Stomach (tissue), 8 donors: ENCODE measurements at regions not wholly inside any gene's neighbourhood (a gene's known extent, or its start where the extent isn't known, plus 50 kb on each side); places are given as distances from the start of the nearest gene placed in this dataset.

Experiments used
- DNase-seq, 2 donors: peaks; one replicate each; pipeline versions ENCODE4 v3.0.0 to v3.0.0-alpha.2; 2013 to 2019
- H3K27ac ChIP-seq, 5 donors: fragments of 200-600 bp in 4 of 5; sonication (generic) in 4 of 5; one replicate each; pipeline ENCODE4 v1.5.1; 2013 to 2019; ENCODE audit warnings: mild to moderate bottlenecking in 1 of 5, moderate library complexity in 1 of 5
- H3K27me3 ChIP-seq, 3 donors: fragments of 200-600 bp; sonication (generic); one replicate each; pipeline ENCODE4 v1.5.1; 2017 to 2019; ENCODE audit warnings: mixed run types in 1 of 3
- H3K36me3 ChIP-seq, 4 donors: fragments of 200-600 bp; sonication (generic); 1 replicate in 3 of 4; 2 replicates in 1 of 4; pipeline ENCODE4 v1.5.1; 2016 to 2019
- H3K4me1 ChIP-seq, 4 donors: fragments of 200-600 bp; sonication (generic); one replicate each; pipeline ENCODE4 v1.5.1; 2016 to 2019
- H3K4me3 ChIP-seq, 4 donors: fragments of 200-600 bp; sonication (generic) in 3 of 4; one replicate each; pipeline ENCODE4 v1.5.1; 2016 to 2019; ENCODE audit warnings: mild to moderate bottlenecking in 1 of 4
- H3K9me3 ChIP-seq, 4 donors: fragments of 200-600 bp; sonication (generic); one replicate each; pipeline ENCODE4 v1.5.1; 2016 to 2019
- EP300 ChIP-seq: sonication (generic); formaldehyde crosslinking; IDR thresholded peaks from one replicate; pipeline ENCODE4 v1.6.1; 2017; ENCODE audit warnings: antibody characterized with exemption
- POLR2A ChIP-seq, 4 donors: fragments of 450-650 bp; IDR thresholded peaks; one replicate each; pipeline ENCODE4 v1.6.1; 2016; ENCODE audit warnings: antibody characterized with exemption in 4 of 4, control low read depth in 2 of 4, mild to moderate bottlenecking in 1 of 4, moderate library complexity in 1 of 4
- POLR2AphosphoS5 ChIP-seq, 3 donors: sonication (generic); formaldehyde crosslinking; IDR thresholded peaks; one replicate each; pipeline ENCODE4 v1.6.1; 2016; ENCODE audit warnings: antibody characterized with exemption in 3 of 3
- WGBS, 5 donors: extraction: QIAGEN DNeasy Blood & Tissue Kit in 3 of 5; methylation state at CpG; one replicate each; pipeline versions ENCODE4 v1.1.5 to v1.1.7; 2013 to 2018; 5-methylcytosine and 5-hydroxymethylcytosine counted together
- intact Hi-C: fragments of 100-400 bp; cut with DNase I; formaldehyde crosslinking; loops from one replicate; pipeline ENCODE4 v1.15.1; 2023; ENCODE audit warnings: low total_unique reads
- TF ChIP-seq, protein P1 (sequence below), 7 experiments: fragments of 450-650 bp in 4 of 7; fragments of 200-600 bp in 3 of 7; sonication (generic) in 3 of 7; IDR thresholded peaks; one replicate each; pipeline ENCODE4 v1.5.1; 2016 to 2019; ENCODE audit warnings: antibody characterized with exemption in 7 of 7, control low read depth in 2 of 7, mild to moderate bottlenecking in 1 of 7
- donor health status: healthy with polysubstance abuse.
- donor health status: Bipolar disorder and iron deficiency.
- donor health status: healthy.

DNA sequence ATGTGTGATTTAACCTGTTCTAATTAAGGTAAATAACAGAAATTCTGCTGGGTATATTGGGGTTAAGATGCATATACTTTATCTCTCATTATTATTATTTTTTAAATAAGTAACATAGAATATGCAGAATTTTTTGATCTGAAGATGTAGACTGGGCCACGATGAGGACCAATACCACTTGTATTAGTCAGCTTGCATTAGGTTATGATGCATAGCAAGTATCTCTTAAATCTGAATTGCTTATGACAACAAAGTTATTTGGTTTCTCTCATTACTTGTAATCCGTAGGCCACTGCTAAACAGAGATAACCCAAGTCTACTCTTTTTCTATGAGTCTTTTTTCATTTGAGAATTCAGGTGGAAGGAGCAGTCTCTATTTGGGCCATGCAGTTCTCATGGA lies 145.5 kb upstream of the NOVA1 start:
- no peaks in the 10 kb centered on the region for H3K9me3 ChIP-seq
- intact Hi-C loops = no loop called here
- no peaks in the 10 kb centered on the region for H3K36me3 ChIP-seq
- TF ChIP-seq POLR2AphosphoS5 (IDR thresholded peaks at IDR 0.05) = no peak
- TF ChIP-seq EP300 = no peak
- no peak for TF ChIP-seq POLR2A (IDR thresholded peaks at IDR 0.05)
- TF ChIP-seq, protein P1, sequence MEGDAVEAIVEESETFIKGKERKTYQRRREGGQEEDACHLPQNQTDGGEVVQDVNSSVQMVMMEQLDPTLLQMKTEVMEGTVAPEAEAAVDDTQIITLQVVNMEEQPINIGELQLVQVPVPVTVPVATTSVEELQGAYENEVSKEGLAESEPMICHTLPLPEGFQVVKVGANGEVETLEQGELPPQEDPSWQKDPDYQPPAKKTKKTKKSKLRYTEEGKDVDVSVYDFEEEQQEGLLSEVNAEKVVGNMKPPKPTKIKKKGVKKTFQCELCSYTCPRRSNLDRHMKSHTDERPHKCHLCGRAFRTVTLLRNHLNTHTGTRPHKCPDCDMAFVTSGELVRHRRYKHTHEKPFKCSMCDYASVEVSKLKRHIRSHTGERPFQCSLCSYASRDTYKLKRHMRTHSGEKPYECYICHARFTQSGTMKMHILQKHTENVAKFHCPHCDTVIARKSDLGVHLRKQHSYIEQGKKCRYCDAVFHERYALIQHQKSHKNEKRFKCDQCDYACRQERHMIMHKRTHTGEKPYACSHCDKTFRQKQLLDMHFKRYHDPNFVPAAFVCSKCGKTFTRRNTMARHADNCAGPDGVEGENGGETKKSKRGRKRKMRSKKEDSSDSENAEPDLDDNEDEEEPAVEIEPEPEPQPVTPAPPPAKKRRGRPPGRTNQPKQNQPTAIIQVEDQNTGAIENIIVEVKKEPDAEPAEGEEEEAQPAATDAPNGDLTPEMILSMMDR (IDR thresholded peaks at IDR 0.05) = no peak
- no peak overlapping the region for H3K27ac ChIP-seq
- no peak for DNase-seq
- H3K4me3 ChIP-seq = no peak overlapping the region
- 75 to 84% (median 76%) methylated on average over 2 of the region's 2 CpGs for WGBS, 5 donors
- H3K4me1 ChIP-seq = no peaks in the 10 kb centered on the region
- no peaks in the 10 kb centered on the region for H3K27me3 ChIP-seq

DNA sequence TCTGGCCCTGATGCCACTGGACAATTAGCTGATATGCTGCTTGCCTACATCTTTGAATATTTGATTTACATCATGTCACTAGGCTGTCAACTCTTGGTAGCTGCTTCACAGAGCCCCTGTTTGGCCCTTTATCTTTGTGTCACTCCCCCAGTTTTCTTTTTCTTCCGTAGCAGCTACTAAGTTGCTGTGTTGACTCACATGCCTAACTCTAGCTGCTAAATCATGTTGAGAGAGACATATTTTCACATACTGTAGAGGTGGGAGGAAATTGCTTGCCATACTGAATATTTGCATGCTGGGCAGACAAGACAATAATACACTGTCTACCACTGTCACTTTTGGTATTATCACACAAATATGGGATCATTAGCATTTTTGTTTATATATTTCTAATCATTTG lies 147.1 kb upstream of the NOVA1 start:
- no peak for DNase-seq
- no peak for TF ChIP-seq POLR2AphosphoS5 (IDR thresholded peaks at IDR 0.05)
- no peak for TF ChIP-seq POLR2A (IDR thresholded peaks at IDR 0.05)
- Histone ChIP-seq H3K4me3 (no peak overlapping the region), H3K36me3 (no peaks in the 10 kb centered on the region), H3K4me1 (no peaks in the 10 kb centered on the region), H3K9me3 (no peaks in the 10 kb centered on the region), H3K27me3 (no peaks in the 10 kb centered on the region), H3K27ac (no peak overlapping the region)
- intact Hi-C loops = no loop called here
- WGBS, 5 donors = 29 to 47% (median 40%) methylated on average over 1 of the region's 1 CpG

DNA sequence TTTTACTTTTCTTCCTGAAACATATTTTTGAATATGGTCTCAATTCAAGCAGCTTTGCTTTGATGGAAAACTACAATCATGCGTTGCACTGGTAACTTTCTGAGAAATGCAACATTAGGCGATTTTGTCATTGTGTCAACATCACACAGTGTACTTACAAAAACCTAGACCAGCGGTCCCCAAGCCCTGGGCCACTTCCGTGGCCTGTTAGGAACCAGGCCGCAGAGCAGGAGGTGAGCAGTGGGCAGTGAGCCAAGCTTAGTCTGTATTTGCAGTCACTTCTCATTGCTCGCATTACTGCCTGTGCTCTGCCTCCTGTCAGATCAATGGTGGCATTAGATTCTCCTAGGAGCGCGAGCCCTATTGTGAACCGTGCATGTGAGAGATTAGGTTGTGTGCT lies 163.7 kb upstream of the NOVA1 start:
- peaks cover 0 to 11% (median 5%) of the 10 kb centered on the region in 4 donors for H3K4me1 ChIP-seq
- 59 to 80% (median 68%) methylated on average over 9 of the region's 9 CpGs for WGBS, 5 donors
- H3K4me3 ChIP-seq = no peak overlapping the region
- no peak overlapping the region for H3K27ac ChIP-seq
- no peaks in the 10 kb centered on the region for H3K9me3 ChIP-seq
- H3K36me3 ChIP-seq = no peaks in the 10 kb centered on the region
- TF ChIP-seq POLR2A (IDR thresholded peaks at IDR 0.05) (no peak), EP300 (no peak), POLR2AphosphoS5 (IDR thresholded peaks at IDR 0.05) (no peak)
- TF ChIP-seq, protein P1 (IDR thresholded peaks at IDR 0.05) = no peak
- peak; percentile 4 to 26 for DNase-seq
- H3K27me3 ChIP-seq = no peaks in the 10 kb centered on the region
- intact Hi-C loops = no loop called here

DNA sequence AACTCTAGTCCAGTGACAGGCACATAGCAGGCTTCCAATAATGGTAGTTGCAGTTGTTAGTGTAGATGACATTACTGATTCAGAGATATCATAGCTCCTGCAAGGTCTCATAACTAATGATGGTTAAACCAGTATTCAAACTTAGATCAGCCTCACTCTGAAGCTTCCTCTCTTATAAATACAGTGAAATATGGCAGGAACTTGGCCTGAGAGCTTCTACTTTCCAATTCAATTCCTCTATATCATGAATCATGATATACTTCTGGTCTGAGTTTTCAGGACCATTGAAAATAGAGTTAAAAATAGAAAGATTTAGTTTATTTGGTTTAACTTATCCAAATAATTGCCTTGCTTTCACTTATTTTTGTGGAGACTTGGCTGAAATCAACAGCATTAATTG lies 167.5 kb upstream of the NOVA1 start:
- Histone ChIP-seq H3K27ac (peak overlapping the region in 1 of 5 donors; percentile 8), H3K36me3 (no peaks in the 10 kb centered on the region), H3K9me3 (no peaks in the 10 kb centered on the region), H3K4me3 (no peak overlapping the region), H3K4me1 (peaks cover 0 to 11% (median 5%) of the 10 kb centered on the region in 4 donors), H3K27me3 (no peaks in the 10 kb centered on the region)
- intact Hi-C loops = no loop called here
- TF ChIP-seq POLR2A (IDR thresholded peaks at IDR 0.05) (no peak), POLR2AphosphoS5 (IDR thresholded peaks at IDR 0.05) (no peak)
- TF ChIP-seq, protein P1 (IDR thresholded peaks at IDR 0.05) = no peak
- no peak for DNase-seq

DNA sequence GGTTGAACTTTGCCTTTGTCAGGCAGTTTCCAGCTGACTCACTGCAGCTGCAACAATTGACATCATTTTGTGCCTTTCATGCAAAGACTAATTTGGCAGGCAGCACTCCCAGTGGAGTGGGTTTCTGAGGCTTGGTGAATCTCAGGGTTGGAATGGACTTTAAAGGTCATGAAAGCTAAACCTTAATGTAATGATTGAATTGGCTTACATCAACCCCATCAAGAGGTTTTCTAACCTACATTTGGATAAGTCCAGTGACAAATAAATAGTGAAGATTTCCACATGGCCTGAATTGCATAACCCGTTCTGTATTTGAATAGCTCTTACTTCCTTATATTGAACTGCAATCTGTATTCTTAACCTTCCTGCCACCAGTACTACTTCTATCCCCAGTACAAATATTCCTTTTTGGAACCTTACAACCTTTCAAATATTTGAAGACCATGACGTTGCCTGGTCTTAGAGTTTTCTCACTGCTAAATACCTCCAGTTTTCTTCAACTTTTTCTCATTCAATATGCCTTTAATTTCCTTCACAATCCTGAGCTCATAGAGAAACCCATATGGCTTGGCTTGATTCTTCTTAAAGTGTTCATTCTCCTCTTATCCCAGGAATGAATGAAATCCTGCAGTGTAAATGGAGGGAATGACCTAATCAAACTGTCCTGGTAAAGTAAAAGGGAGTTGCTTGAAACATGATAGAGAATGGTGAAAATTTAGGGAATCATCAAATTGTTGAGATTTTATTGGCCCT lies 168.1 kb upstream of the NOVA1 start:
- WGBS, 5 donors = 8 to 36% (median 9%) methylated on average over 2 of the region's 2 CpGs
- Histone ChIP-seq H3K4me3 (no peak overlapping the region), H3K4me1 (peaks cover 0 to 11% (median 5%) of the 10 kb centered on the region in 4 donors), H3K27ac (peak overlapping the region in 2 of 5 donors; percentile 8 to 24), H3K27me3 (no peaks in the 10 kb centered on the region), H3K36me3 (no peaks in the 10 kb centered on the region), H3K9me3 (no peaks in the 10 kb centered on the region)
- intact Hi-C loops = no loop called here
- TF ChIP-seq POLR2A (IDR thresholded peaks at IDR 0.05) (no peak), POLR2AphosphoS5 (IDR thresholded peaks at IDR 0.05) (peak in 2 of 3 donors; percentile 17 to 50), EP300 (peak; percentile 11)
- TF ChIP-seq, protein P1 (IDR thresholded peaks at IDR 0.05) = no peak
- DNase-seq = peak in 1 of 2 donors; percentile 80
